GM21528 (cell line): ENCODE measurements at regions not wholly inside any gene's neighbourhood (a gene's known extent, or its start where the extent isn't known, plus 50 kb on each side); places are given as distances from the start of the nearest gene placed in this dataset.
"Not testable (repeated sequence)": the region's sequence is repeated elsewhere in the genome, so short reads cannot be mapped to it uniquely, and the experiment has no call there.

Experiments used
- ATAC-seq: cut with Tn5 transposase; IDR thresholded peaks from one replicate; pipeline ENCODE4 v1.9.1; 2021; ENCODE audit warnings: mild to moderate bottlenecking, moderate library complexity; ENCODE audit not compliant: unreplicated experiment, low FRiP score

DNA sequence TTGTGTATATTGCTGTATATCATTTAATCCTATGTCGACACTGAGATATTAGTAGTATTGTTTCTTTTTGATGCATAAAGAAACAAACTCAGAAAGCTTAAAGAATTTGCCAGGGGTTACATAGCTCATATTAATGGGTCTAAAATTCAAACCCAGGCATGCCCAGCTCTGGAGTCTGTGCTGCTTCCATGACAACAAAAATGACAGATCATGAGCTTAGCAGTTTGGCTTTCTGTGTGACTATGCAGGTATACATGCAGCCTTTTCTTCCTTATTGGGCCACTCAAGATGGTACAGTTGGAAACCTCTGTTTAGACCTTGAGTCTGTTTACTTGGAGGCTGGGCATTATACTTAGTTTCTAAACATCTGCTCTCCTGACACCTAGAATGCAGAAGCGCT lies 220.5 kb upstream of the TENM4 start:
- ATAC-seq = no peak

DNA sequence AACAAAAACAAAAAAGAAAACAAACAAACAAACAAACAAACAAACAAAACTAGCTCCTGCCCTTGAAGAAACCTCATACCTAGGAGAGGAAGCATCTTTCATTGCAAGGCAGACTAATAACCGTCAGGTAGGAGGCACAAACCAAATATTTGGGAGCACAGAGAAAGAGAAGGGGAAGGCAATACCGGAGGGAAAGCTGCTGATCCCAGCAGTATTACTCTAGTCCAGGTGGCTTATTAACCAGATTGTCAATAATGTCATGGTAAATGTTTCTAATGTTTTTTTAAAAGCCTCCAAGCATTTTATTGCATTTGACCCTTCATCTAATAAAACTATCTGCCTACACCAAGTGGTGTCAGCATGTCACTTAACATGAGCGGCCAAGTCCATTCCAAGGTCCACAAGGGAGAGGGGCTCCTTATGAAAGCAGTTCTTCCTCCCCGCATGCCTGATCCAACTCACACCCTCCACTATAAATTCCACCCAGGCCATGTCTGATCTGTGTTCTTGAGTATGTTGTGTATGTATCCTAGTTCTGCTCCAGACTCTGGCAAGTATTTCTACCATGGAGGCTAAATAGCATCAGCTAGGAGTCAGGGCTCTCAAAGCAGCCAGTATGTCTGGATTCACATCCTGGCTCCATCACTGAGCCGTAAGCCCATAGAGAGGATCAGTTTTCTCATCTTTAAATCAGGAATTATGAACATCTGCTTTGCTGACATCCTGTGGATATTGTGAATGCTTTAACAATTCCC lies 208.1 kb upstream of the TENM4 start:
- ATAC-seq = no peak

DNA sequence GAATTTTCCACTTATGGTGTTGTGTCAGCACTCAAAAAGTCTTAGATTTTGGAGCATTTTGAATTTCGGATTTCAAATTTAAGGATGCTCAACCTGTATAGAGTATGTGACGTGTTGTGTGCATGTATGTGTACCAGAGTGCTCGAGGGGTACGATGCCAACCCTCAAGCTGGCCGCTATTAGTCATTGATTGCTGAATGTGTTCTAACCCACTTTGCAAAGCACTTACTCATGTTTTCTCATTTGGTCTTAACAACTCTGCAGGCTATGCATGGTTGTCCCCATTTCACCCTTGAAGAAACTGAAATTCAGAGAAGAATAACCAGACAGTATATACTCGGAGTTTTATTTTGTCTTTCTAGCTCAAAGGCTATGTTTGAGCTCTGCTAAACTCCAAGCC lies 196.4 kb upstream of the TENM4 start:
- ATAC-seq = no peak

DNA sequence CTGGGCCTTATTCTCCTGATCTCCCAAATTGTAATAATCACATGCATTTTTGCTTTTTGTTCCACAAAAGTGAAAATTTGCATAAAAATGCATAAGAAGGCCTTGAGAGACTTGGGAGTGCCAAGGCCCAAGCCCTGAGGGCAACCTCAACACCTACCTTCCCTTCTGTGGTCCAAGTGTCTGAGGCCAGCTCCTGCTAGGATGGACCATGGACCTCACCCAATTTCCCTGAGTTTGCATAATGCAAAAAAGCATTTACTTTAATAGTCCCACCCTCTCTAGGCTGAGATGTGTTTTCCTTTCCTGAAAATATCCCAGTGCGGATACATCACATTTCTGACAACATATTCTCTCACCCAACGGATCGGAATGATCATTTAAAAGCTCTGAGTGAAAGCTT lies 194.1 kb upstream of the TENM4 start:
- ATAC-seq = no peak

DNA sequence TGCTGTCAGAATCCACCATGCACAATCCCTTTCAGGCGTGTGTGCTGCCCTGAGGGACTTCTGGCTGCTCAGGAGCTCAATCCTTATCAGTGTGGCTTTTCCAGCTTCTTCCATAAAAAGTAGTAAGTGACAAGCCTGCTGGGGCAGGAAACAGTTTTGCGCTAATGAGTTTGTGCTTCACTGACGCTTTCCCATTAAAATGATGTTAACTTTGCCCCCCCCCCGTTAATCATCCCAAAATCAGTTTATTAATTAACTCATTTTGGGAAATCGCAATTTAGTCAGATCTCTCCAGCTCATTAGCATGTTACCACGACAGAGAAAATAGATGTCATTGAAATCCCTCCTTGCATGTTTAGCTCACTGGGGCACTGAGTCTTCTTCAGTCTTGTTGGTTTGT lies 186.5 kb upstream of the TENM4 start:
- ATAC-seq = no peak

DNA sequence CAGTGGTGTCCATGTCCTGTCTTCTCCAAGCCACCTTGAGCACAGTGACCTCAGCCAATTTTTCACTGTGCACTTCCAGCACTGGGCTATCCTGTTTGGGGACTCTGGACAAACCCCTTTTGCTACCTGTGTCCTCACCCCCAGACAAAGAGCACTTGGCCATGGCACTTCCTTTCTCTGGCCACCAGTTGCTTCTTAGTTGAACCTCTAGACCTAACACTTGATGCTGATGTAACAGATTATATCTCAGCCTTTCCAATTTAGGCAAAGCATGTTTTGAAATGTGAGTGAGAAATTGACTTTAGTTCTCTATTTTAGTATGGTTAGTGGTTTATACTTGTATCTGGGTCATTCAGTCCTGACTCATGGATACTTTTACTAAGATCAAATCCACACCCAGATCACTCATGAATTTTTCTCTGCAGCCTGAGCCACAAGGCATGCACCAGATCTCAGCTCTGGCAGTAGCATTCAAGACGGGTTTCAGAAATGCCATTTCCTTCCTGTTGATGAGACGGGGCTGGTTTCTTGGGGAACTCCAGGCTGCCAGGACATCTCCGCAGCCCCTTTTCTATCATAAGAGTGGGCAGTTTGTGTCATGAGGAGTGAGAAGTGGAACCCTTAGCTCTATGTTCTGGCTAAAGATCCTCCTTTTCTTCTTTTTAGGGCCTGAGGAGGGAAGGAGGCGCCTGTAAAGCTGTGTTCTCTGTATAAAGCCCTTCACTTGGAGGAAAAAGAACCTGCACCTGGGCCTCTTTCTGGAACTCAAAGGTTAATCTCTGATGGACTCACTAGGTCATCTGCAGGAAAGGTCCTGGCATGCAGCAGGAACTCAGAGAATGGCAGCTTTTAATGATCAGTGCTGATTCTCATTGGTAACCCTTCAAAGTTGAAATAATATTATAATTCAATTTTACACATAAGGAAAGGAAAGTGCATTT lies 185.6 kb upstream of the TENM4 start:
- no peak for ATAC-seq

DNA sequence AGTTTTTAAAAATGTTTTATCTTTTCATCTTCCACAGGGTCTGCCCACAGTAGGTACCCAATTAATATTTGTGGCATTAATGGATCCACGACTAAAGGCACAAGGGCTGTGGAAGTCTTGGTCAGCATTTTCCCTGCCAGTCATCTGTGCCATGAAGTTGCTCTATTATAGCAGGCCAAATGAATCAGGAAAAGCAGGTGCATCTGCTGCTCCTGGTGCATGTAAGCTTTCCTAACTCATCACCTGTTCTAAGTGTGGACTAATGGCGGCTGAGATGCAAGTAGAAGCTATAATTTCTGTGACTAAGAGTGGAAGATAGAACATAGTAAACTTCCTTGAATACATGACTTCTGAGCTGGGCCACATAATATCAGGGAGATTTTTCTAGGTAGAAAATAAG lies 182.5 kb upstream of the TENM4 start:
- no peak for ATAC-seq

DNA sequence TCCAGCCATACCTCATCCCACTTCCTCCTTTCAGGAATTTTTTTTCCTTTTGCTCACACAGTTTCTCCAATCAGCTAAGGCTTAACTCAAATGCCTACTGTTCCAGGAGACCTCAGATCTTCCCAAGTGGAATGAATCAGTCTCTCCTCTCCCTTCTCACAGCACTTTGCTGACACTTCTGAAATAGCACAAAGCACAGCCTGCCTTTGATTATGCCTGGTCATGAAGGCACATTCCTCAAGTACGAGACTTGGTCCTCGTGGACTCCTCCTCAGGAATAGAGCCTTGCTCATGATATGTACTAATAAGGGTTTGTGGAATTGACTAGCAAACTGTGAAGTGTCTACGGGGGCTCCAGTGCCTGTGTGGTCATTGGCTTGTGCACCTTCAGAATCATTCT lies 176.7 kb upstream of the TENM4 start:
- ATAC-seq = no peak

DNA sequence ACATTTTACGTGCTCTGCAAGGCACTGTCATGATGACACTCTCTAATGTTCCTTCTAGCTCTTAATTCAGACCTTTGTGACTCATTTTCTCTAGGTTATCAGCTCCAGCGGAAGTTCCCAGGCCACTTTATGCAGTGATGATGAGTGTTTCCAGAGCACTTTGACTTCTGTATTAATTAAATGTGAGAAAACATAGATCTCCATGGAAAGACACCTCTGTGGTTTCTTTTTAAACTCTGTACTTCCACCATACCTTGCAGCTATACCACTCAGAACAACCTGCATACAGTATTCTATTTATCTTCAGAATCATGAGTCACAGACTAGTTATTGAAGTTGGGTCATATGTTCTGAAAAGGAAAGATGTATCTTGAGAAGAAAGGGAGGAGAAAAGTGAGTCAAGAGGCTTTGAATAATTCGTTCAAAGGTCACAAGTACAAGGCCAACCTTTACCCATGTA lies 175.6 kb upstream of the TENM4 start:
- ATAC-seq = no peak

DNA sequence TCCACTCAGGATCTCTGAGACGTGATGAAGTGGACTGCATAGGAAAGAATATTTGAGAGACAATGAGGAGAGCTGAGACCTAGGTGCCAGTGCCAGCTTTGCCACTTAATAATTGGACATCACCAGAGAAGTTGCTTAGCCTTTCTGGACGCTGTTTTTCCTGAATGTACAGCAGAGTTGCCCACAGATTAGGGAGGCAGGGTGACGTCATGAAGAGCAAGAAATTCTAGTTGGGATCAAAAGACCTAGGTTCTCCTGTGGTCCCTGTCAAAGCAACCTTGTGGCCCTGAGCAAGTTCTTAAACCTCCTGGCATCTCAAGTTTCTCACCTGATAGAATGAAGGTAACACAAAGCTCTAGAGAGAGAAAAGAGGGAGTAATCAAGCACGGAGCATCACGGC lies 174.6 kb upstream of the TENM4 start:
- no peak for ATAC-seq

DNA sequence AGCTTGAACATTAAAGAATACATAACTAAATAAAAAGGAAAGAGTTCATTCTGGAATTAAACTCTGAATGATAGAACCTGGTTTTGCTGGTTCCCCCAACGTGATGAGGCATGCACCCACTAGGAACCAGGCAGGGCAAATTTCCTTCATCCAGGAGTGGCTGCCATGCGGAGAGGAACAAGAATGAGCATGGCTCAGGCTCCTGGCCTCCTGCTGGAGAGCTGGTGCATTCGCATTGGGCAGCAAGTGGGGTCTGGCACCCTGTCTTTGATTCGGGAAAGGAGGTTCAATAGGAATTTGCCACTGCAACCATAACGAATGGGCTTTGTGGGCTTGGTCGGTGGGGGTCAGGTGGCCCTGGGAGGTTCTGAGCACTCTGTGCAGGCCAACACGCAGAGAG lies 169.8 kb upstream of the TENM4 start:
- ATAC-seq = no peak

DNA sequence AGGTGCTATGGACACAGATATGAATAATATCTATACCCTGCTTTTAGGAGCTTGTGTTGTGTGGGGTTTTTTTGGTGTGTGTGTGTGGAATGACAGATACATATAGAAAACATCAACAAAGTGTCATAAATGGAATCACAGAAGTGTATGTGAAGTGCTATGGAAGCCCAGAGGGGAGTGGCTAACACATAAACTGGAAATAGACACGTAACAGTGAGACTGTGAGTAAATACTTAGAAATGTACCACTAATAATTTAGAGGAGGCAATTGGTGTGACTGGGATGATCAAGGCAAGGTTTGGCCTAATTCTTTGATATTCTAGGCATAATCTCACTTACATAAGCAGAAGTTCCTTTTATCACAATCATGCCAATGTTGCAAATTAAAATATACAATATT lies 169.3 kb upstream of the TENM4 start:
- no peak for ATAC-seq

DNA sequence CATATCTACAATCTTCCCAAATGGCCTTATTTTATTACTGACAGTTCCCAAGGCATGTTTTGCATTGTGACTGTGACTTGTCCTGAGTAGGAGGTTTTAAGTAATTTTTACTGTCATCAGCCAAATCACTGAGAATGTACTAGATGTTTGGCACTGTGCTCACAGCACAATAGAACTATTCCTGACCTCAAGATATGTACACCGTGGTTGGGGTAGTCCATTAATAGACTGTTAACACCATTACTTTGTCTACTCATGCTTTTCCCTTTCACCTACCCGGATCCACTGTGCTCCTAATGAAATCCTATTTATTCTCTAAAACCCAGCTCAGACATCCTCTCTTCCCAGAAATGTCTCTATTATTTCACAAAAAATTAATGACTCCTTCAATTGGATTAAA lies 168.7 kb upstream of the TENM4 start:
- no peak for ATAC-seq

DNA sequence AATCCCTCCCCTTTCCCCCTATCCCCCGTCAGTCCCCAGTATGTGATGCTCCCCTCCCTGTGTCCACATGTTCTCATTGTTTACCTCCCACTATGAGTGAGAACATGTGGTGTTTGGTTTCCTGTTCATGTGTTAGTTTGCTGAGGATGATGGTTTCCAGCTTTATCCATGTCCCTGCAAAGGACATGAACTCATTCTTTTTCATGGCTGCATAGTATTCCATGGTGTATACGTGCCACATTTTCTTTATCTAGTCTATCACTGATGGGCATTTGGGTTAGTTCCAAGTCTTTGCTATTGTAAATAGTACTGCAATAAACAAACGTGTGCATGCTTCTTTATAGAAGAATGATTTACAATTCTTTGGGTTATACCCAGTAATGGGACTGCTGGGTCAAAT lies 165.6 kb upstream of the TENM4 start:
- ATAC-seq = not testable (repeated sequence)

DNA sequence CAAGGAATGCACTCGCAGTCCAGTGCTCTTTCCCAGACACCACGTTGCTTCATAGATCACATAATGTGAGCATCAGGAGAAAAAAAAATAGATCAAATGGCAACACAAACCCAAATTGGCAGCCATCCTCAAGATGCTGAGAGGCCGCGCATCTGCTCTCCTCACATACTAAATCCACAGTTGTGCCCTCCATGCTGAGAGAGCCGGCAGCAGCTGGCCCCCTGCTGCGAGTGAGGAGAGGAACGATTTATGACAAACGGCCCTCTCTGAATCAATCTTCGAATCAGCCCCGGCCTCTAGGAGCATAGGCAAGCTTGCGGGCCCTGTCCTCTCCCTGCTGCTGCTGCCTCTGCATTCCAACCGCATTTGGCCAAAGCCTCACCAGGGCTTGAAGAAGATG lies 159.9 kb upstream of the TENM4 start:
- no peak for ATAC-seq

DNA sequence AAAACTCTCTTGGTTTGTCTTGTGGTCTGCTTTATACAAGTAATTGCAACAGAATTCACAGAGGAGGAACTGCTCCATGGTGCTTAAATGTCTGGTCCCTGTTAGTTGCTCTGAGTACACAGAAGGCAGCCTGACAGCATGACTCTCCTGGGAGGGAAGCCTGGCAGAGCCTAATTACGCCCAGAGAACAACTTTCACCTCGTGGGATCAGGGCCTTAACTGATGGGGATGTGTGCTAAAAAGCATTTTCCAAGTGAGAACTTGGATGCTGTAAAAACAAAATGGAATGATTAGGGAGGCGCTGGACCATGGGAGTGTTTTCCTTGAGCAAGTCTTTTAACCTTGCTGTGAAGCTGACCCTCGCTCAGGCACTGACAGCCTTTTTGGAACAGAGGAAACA lies 154.0 kb upstream of the TENM4 start:
- no peak for ATAC-seq

DNA sequence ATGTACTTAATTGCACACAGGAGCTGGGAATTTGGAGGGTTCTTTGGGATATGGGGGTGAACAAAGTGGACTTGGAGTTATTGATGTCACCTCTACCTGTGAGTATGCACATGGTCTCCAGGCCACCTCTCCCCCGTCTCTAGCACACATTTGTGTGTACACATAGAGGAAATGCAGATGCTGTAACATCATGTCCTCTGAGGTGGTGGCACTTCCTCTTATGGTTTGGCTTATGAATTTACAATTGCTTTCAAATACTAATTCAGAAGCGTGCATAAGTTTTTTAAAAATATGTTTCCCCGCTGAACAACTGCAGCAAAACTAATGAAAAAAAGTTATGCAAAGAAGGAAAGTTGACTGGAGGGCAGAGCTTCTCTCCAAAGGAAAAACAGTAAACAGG lies 152.0 kb upstream of the TENM4 start:
- no peak for ATAC-seq

DNA sequence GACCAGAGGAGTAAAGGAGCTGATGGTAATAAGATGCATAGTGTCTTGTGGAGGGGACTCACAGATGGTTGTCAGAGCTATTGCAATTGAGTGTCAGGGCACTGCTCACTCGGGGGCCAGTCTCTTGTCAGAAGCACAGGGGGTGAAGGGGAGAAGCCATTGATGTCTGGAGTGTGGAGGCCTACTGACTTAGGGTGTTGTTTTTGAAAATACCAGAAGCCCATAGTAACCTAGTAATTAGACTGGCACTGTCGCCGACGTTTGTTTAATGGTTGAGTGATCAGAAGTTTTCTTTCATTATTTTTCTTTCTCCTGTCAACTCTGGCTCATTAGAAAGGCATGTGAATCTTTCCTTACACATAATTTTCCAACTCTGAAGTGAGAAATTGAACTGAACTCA lies 151.6 kb upstream of the TENM4 start:
- ATAC-seq = no peak

DNA sequence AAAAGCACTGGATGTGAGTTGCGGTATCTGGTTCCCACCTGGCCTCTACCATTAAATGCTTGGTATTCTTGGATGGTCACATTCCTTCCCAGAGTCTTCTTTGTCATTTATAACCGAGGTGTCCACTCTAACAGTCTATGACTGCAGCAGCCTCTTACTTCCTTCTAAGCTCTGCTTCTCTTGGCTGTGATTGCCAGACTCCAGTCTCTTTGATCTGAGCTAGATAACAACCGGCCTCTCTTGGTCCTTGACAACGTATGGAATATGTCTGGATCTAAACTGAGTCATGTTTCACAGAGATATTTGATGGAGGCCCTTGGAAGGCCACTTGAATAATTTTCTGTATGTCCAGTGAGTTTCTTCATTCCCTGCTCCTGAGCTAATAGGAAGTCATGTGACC lies 141.6 kb upstream of the TENM4 start:
- ATAC-seq = no peak

DNA sequence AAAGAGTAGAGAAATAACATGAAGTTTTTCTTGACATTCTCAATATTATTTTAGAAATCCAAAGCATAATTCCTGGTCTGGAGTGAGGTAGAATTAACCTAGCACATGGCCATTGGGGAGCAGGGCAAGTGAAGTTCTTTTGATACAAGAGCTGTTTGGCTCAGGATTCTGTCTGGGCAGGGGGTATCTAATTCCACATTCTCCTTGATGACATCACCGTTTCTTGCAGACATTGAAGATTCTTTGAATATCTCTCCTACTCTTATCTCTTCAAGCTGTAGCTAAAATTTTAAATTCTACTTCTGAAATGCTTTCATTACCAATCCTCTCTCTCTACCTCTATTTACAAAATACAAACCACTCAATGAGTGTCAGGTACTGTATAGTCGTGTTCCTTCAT lies 138.2 kb upstream of the TENM4 start:
- ATAC-seq = no peak

DNA sequence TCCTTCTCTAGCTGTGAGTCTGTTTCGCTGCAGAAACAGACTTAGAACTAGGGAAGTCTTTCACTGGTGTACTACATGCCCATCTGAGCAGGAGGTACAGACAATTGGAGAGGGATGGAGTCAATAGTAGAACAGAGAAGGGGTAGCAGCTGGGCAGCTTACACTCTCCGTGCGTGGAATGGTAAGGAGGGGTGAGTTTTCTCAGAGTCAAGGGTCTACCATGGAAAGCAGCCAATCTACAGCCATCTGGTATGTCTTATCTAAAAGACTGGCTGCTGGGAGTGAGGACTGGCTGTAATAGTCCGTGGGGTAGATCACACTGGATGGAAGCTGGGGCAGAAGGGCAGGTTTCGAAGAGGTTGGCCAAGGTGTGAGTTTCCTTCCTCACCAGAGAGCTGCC lies 137.3 kb upstream of the TENM4 start:
- ATAC-seq = no peak

DNA sequence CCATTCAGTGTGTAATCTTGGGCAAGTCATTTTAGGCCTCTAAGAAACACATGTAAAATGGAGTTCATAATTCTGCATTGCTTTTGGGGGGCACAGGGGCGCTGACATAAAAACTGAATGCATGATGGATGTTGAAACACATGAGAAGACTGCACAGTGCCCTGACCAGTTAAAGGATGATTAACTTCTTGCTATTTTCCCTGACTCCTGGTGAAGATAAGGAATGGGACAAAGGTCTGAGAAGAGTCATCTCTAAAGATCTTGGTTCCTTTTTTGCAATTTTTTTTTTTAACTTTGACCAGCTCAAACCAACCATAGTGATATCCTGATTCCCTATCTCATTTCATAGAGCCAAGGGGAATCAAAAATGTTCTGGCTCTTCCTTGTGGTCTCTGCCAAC lies 134.9 kb upstream of the TENM4 start:
- no peak for ATAC-seq
